WI38 (cell line): ENCODE measurements at regions not wholly inside any gene's neighbourhood (a gene's known extent, or its start where the extent isn't known, plus 50 kb on each side); places are given as distances from the start of the nearest gene placed in this dataset.

Experiments used
- H3K4me3 ChIP-seq: 2 replicates; pipeline ENCODE4 v1.5.1; 2011; ENCODE audit warnings: low read depth, mild to moderate bottlenecking, control low read depth, low read length
- CTCF ChIP-seq: IDR thresholded peaks from 2 replicates; pipeline ENCODE4 v1.5.1; 2012; ENCODE audit warnings: low read depth, mild to moderate bottlenecking, control low read depth, low read length

- H3K4me3 ChIP-seq, result no peak overlapping the region
- TF ChIP-seq CTCF, result no peak
These were observed 59.4 kb upstream of the NUP50 start for GRCh38 chr22:45104313-45104712.

DNA sequence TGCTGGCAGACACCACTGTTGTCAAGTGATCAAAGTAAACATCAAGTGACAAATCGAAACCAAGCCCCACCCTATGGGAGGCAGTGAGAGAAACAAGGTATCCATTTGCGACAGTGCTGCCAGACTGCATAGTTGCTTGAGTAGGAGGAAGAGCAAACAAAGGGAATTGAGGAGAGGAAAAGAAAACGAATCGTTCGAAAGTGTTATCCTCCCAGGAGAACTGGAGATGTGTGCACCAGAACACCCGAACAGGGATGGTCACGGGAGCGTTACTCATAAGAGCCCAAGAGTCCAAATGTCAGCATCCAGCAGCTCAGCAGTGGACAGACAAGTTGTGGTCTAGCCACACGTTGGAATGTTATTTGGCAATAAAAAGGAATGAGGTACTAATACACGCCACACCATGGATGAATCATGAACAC, 58.4 kb upstream of the NUP50 start:
- peak overlapping the region; percentile 46 for H3K4me3 ChIP-seq
- no peak for TF ChIP-seq CTCF

DNA sequence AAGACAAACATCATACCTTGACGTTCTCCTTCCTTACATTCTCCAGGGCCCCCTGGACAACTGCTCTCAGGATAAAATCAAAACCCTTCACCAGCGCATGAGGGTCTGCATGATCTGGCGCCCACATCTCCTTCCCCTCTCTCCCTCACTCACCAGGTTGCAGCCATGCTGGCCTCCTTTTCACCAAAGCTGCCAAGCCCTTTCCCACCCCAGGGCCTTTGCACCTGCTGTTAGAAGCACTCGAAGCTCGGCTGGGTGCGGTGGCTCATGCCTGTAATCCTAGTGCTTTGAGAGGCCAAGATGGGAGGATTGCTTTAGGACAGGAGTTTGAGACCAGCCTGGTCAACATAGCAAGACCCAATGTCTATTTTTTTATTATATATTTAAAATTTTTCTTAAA, 56.1 kb upstream of the NUP50 start:
- no peak overlapping the region for H3K4me3 ChIP-seq
- TF ChIP-seq CTCF, result no peak

DNA sequence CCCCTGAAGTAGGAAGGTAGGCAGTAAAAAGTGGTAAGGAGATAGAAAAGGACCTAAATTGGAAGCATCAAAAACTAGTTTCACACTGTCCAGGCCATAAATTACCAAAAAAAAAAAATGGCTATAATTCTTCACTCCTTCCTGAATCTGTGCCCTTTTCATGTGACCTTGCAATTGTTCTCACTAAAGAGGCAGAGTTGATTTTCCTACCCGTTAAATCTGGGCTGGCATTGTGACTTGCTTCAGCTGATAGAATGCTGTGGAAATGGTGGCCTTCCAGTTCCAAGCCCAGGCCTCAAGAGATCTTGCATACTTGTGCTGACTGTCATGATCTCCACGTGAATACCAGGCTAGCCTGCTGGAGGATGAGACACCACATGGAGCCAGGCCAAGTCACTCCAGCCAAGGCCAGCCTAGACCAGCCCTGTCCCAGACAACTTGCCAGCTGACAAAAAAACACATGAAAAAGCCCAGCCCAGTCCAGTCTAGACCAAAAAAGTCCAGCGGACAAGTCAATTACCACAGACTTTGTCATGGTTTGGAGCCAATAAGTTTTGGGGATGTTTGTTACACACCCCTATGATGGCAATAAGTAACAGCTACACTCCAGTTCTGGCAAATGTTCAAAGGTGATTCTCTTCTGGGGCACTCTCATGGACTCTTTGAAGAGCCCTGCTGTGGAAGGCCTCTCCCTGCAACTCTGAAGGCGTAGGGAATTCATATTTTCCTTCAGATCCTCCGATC, 51.4 kb upstream of the NUP50 start:
- no peak overlapping the region for H3K4me3 ChIP-seq
- TF ChIP-seq CTCF, result no peak
